ENCODE measurements at regions not wholly inside any gene's neighbourhood (a gene's known extent, or its start where the extent isn't known, plus 50 kb on each side); places are given as distances from the start of the nearest gene placed in this dataset.
"Not testable (repeated sequence)": the region's sequence is repeated elsewhere in the genome, so short reads cannot be mapped to it uniquely, and the experiment has no call there.

DNA sequence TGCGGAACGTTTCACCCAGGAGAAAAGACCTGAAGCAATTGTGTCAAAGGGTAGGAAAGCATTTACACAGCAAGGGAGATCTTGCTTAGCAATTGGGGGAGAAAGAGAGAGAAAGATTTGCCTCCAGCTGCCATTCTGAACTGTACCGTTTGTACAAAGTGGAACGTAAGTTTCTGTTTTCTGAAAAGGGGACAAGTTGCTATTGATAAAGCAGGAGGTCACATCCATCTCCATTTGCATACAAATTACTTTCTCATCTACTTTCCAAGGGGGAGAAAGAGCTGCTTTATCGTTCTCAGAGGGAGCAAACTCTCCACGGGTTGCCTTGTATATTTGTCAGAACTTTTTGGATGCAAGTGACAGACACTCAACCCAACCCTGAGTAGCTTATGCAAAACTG lies 92.0 kb upstream of the CARD11 start:
- DNase-seq (ENCODE audit: low read depth in 2 of 2): no peak

DNA sequence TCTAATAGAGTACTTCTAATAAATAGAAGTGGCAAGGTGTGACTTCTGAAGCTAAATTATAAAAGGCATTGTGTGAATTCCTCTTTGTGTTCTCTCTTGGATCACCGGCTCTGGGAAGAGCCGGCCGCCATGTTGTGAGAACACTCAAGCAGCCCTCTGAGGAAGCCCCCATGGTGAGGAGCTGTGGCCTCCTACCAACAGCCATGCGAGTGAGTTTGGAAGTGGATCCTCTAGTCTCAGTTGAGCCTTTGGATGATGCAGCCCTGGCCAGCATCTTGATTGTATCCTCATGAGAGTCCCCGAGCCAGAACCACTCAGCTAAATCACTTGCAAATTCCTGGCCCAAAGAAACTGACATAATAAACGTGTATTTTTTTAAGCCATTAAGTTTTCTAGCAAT lies 94.5 kb upstream of the CARD11 start:
- DNase-seq (ENCODE audit: low read depth in 2 of 2): no peak

DNA sequence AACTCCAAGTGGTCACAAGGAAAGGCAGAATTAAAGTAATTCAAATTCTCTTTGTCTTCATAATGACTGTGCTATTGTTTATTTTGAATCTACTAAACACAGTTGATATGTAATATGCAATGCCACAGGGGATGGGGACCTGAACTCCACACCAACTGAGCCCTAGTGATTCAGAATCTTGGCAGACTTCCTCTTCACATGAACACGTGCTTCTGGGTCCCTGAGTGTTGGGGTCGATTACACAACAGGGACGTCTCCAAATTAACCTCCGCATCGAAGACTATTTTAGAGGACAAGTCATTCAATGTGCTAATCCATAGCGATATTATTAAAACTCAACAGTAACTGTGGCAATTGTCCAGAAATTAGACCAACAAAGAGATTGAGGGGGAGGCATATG lies 95.3 kb upstream of the CARD11 start:
- no peak for DNase-seq (ENCODE audit: low read depth in 2 of 2)

DNA sequence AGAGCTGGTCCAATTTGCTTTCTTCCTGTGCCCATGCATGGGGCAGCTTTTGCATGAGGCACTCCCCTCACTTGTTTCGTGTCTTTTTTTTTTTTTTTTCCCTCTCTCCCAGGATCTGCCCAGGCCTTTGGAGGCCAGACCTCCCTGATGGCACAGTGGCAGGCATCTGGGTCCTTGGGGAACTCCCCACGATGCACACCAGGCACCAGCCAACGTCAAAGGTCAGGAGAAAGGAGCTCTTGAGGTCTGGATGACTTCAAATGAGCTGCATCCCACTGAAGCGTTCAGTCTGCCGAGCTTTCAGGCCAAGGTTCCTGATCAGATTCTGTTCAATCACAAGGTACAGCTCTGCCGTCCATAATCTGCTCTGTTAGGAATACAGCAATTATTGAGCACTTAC lies 97.2 kb upstream of the CARD11 start:
- no peak for DNase-seq (ENCODE audit: low read depth in 2 of 2)

DNA sequence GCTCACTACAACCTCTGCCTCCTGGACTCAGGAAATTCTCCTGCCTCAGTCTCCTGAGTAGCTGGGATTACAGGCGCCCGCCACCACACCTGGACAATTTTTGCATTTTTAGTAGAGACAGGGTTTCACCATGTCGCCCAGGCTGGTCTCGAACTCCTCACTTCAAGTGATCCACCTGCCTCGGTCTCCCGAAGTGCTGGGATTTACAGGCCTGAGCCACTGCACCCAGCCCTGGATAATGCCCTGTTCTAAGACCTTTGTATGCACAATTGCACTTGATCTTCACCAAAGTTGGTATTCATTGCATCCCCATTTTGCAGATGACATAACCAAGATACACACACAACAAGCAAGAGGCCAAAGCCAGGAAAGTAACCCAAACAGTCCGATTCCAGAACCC lies 97.7 kb upstream of the CARD11 start:
- DNase-seq (ENCODE audit: low read depth in 2 of 2): no peak

DNA sequence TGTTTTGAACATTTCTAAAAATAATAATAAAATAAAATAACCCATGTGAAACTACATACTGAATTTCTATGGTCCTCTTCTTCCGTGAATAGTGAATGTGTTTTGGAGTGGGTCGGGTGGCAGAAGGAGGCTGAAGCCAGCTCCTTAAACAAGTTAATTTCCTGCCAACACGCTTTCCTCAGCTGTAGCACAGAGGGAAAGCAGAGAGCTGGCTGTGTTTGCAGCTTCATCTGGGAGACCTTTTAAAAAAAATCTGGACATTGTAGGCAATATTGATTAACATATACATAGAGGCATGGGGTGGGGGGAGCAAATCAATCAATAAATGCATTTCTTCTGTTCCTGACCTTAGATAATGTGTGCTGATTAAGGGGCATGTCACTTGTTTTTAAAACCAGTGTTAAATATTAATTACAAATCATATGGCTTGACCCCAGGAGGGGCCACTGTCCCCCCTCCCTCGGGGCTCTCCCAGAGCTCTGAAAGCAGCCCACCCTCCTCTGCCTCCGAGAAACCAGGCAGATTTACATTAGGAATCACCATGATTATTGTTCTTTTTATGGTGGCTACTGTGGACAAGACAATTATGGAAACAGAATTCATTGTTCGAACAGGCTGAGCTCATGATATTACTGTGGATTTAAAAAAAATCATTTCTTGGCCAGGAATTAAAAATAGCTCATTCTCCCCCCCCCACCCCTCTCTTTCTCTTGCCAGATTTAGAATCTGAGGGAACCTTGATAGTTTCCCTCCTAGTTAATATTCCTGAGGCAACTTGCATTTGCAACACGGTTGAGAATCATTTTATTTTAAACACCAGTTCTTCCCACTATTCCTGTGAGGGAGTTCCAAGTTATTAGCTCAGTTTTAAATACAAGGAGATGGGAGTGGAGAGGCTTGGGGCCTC lies 100.5 kb upstream of the CARD11 start:
- no peak for DNase-seq (ENCODE audit: low read depth in 2 of 2)

DNA sequence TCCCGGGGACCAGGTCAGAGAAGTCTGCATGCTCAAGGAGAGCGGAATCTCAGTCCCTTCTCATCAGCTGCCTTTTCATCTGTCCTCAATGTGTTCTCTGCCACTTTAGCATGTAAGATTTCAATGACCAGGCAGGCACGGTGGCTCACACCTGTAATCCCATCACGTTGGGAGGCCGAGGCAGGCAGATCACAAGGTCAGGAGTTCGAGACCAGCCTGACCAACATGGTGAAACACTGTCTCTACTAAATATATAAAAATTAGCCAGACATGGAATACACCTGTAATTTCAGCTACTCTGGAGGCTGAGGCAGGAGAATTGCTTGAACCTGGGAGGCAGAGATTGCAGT lies 101.1 kb upstream of the CARD11 start:
- DNase-seq (ENCODE audit: low read depth in 2 of 2): not testable (repeated sequence)

DNA sequence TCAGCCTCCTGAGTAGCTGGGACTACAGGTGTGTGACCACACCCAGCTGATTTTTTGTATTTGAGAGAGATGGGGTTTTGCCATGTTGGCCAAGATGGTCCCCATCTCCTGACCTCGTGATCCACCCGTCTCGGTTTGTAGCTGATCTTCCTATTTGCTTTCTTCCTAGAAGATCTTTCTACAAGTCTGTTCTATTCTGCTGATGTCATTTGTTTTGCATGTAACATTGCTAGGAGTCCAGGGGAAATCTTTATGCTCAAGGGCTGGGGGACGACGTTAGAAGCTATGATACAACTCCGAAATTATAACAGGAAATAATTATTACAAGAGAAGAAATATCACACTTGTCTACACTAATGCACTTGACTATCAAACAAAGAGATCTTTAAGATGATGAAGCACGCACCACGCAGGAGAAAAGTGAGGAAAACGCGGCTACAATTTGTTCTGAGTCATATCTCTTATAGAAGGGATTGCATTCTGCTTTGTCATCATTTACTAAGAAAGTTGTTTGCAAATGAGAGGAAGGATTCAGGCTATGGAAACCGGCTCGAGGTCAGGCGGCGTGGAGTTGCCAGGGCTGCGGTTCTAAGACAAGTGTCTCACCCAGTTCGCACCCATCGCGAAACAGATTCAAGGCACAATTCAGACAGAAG lies 103.0 kb upstream of the CARD11 start:
- DNase-seq (ENCODE audit: low read depth in 2 of 2): no peak

DNA sequence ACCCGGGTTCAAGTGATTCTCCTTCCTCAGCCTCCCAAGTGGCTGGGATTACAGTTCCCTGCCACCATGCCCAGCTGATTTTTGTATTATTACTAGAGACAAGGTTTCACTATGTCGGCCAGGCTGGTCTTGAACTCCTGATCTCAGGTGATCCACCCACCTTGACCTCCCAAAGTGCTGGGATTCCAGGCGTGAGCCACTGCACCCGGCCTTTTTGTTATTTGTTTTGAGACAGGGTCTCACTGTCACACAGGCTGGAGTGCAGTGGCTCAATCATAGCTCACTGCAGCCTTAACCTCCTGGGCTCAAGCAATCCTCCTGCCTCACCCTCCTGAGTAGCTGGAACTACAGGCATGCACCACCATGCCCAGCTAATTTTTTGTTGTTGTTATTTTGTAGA lies 104.8 kb upstream of the CARD11 start:
- DNase-seq (ENCODE audit: low read depth in 2 of 2): not testable (repeated sequence)

DNA sequence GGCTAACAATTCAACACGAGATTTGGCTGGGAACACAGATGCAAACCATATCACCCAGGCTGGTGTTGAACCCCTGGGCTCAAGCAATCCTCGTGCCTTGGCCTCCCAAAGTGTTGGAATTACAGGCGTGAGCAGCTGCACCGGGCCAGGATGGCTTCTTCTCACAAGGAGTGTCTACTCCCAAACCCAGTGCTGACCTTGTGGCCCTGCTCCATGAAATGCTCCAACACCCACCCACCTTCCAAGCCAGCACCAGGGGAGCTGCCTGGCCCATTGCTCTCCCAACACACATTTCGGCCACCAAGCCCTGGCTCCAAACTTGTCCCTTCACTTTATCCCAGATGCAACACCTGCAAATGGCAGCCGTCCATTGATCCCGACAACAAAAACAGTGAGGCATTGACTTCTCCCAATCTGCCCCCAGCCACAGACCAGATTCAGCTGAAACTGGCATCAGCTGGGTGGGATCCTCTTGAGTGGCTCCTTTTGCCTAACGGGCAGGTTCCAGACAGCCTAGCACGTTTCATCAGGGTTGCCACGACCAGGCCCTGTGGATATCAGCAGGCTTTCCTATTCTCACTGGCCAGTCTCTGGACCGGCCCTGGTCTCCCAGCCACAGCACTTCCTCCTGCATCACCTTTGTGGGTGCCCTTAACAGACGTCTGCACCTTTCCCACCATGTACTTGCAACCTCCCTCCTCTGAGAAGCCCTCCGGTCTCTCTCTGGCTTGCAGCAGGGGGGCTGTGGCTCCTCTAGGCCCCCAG lies 105.7 kb upstream of the CARD11 start:
- DNase-seq (ENCODE audit: low read depth in 2 of 2): no peak

DNA sequence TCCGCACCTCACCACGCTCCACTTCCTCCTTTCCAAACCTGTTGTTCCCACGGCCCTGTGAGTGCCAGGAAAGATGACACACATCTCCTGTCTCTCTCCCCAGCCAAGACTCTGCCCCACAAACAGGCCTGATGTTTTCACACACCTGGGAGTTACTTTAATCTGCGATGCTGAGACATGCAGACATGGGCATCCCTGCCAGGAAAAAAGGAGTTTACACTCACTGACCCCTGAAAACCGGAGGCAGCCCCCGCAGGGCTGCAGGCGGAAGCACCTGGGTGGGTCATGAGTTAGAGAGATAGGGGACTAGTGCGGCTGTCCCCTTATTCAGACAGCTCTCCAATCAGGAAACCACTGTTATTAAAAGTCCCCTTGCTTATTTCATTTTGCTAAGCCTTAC lies 106.4 kb upstream of the CARD11 start:
- no peak for DNase-seq (ENCODE audit: low read depth in 2 of 2)

DNA sequence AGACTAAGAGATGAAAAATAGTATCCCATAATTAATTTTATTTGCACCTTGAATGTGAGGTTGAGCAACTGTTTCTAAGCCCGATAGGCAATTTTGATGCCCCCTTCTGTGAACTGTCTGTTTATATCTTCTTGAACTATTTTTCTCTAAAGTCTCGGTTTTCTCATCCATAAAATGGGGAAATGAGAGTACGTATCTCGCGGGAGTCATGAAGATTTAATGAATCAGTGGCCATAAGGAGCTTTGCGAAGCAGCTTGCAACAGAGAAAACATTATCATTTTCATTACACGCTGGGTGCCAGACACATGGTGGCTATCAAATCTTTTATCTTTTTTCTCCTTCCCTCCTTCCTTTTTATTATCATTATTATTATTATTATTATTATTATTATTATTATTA lies 108.1 kb upstream of the CARD11 start:
- DNase-seq (ENCODE audit: low read depth in 2 of 2): no peak

DNA sequence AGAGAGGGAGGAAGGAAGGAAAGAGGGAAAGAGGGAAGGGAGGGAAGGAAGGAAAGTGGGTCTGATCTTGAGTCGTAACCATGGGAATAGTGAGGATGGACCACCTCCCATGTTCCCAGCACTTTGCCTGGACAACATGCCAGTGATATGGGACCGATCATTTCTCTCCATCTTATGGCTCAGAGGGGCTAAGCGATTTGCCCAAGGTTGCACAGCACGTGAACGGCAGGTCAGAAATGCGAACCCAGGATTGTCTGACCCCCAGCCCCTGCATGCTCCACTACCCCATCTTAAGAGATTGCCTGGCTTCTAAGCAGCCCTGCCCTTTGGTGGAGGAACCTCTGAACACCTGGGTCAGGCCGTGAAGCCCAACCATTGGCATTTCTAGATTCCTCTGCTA lies 109.0 kb upstream of the CARD11 start:
- no peak for DNase-seq (ENCODE audit: low read depth in 2 of 2)

DNA sequence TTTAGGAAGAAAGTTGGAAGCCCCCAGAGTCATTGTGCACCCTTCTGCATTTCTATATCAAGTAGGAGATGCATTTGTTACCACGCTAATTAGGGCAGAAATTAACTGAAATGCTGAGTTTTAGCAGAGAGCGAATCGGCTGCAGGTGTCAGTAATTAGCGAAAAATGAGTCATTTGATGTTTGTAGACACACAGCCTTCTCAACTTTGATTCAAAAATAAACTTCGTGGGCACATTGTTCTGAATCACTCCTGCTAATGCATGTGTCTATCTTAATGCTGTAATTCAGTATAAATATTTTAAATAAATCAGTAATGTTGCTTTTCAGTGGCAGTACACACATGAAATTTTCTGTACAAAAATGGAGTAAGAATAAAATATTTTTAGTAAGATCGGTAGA lies 109.5 kb upstream of the CARD11 start:
- DNase-seq (ENCODE audit: low read depth in 2 of 2): no peak

DNA sequence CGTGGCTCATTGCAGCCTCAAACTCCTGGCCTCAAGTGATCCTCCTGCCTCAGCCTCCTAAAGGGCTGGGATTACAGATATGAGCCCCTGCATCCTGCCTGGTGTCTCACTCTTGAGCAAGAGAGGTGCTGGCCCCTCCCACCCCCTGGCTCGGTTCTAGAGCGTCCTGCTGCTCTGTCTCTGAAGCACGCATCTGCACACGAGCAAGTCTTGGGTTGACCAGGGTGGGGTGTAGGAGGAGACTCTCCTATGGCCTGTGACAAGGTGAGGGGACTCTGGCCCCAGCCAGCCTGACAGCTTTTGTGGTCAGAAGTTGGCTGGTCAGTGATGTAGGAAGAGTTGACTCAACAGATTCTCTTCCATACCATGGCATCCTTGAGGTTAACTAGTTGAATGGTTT lies 110.7 kb upstream of the CARD11 start:
- DNase-seq (ENCODE audit: low read depth in 2 of 2): no peak

DNA sequence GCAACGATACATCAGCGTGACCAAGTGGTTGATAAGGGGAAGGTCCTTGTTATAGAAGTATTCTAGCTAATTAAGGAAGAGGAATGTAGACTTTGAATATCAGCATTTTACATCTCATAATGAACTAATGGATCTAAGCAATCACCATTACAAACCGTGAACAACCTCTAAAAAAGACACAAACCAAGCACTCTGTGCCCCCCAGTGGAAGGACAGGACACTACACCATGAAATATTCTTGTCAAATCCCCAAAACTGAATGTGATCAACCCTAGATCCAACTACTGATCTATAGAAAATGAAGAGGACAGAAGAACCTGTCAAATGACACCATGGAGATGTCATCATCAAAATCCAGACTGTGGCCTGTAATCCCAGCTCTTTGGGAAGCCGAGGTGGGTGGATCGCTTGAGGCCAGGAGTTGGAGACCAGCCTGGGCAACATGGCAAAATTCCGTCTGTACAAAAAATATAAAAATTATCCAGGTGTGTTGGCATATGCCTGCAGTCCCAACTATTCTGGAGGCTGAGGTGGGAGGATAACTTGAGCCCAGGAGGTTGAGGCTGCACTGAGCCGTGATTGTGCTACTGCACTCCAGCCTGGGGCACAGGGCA lies 111.3 kb upstream of the CARD11 start:
- peak; percentile 27 to 30 for DNase-seq (ENCODE audit: low read depth in 2 of 2)

DNA sequence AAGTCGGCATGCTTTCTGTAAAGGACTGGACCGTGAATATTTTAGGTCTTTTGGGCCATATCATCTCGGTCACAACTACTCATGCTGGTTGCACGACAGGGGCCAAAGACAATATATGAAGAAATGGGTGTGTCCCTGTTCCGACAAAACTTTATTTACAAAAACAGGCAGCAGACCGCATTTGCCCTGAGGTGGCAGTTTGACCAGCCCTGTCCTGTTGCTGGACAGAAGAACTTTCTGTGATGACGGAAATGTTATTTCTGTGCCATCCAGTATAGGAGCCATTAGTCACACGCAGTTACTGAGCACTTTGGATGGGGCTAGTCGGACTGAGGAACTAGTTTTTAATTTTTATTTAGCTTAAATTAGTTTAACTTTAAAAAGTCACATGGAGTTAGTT lies 112.8 kb upstream of the CARD11 start:
- DNase-seq (ENCODE audit: low read depth in 2 of 2): no peak

DNA sequence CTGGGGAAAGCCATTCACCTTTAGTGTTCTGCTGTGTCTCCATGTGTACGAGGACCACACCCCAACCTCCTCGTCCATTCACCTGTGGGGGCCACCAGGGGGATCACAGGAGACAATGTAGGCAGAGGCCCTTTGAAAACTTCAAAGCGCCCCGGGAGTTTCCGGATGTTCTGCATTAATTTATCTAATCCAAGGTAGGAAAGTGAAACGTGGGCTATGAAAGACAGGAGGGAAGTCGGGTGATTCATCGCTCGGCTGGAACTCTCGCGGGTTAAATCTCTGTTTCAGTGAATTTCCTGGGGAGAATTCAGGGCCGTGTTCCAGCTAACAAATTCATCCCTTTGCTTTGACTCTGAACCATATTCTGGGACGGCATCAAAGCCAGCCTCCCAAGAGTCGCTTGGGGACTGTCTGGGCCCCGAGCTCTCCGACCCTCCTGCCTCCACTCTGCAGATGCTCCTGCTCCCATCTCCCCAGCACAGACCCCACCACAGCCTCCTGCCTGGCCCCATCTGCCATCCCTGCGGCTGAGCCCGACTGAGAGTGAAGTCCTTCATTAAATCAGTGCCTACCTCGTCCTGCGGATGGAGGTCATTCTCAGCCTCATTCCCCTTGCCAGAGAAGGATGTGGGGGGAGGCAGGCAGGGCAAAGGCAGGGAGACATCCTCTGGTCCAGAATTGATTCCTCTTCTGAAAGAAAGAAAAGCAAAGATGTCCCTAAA lies 114.1 kb upstream of the CARD11 start:
- no peak for DNase-seq (ENCODE audit: low read depth in 2 of 2)

DNA sequence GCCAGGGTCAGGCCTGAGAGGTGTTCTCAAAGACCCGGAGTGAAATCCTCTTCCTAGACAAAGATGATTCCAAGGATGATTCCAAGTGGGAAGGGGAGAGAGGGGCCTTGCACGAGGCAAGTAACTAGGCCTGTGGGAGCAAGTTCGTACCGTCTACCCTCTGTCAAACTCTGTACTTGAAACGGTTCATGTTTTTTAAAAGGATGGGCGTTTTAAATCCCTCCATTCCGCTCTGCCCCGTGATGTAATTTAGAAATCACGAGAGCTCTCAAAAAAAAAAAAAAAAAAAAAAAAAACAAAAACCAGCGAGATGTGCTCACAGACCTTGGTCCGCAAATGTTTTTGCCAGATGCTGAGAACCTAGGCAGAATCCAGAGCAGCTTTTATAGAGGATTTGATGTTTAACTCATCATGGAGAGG lies 114.7 kb upstream of the CARD11 start:
- DNase-seq (ENCODE audit: low read depth in 2 of 2): no peak

DNA sequence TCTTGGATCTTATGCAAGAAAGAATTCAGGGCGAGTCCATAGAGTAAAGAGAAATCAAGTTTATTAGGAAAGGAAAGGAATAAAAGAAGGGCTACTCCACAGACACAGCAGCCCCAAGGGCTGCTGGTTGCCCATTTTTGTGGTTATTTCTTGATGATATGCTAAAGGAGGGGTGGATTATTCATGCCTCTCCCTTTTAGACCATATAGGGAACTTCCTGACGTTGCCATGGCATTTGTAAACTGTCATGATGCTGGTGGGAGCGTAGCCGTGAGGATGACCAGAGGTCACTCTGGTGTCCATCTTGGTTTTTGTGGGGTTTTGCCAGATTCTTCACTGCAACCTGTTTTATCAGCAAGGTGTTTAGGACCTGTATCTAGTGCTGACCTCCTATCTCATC lies 115.4 kb upstream of the CARD11 start:
- DNase-seq (ENCODE audit: low read depth in 2 of 2): no peak

DNA sequence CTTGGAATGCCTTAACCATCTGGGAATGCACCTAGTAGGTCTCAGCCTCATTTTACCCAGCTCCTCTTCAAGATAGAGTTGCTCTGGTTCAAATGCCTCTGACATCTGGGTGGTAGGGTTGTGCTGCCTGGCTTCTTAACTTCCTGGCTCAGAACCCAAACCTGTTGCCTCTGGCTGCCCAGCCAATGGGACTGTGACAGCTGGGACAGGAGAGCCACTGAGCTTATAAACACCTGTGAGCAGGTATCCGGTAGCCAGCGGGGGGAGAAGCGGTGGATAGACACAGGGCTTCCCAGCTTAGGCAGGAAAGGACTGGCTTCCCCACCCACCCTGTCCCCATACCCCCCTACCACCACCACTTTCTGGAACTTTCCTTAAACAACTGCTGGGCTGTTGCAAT lies 115.8 kb upstream of the CARD11 start:
- no peak for DNase-seq (ENCODE audit: low read depth in 2 of 2)

DNA sequence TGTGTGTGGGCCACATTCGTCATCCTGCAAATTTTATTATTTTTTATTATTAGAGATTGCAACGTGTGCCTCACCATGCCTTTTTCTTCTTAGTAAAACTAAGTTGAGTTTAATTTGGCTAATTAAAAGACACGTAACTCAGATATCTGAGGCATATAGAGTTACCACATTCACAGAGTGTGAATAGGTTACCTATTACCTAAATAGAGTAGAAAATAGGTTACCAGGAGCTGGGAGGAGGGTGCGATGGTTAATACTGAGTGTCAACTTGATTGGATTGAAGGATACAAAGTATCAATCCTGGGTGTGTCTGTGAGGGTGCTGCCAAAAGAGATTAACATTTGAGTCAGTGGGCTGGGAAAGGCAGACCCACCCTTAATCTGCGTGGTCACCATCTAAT lies 116.3 kb upstream of the CARD11 start:
- DNase-seq (ENCODE audit: low read depth in 2 of 2): not testable (repeated sequence)
